ENCODE measurements at regions not wholly inside any gene's neighbourhood (a gene's known extent, or its start where the extent isn't known, plus 50 kb on each side); places are given as distances from the start of the nearest gene placed in this dataset.
A peak's percentile ranks its signal among the peaks of the same experiment; 100 is the strongest.
"Not testable (repeated sequence)": the region's sequence is repeated elsewhere in the genome, so short reads cannot be mapped to it uniquely, and the experiment has no call there.

DNA sequence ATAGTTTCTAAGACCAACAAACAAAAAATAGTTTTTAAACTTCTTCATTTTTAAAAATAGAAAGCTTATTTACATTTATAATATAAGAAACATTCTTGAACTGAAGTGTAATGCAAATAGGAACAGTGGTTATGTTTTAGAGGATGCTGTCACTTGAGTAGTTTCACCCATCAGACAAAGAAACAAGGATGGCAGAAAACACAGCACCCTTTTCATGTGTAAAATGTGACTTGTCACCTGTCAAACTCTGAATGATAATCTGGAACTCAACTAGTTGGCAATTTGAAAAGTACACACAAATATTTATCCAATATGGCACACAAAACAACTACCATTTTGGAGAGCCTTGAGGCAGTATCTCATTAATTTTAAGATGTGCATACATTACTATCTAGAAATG, 816.0 kb downstream of the TSN start:
- H4K8ac ChIP-seq (ENCODE audit: extremely low read depth, insufficient read depth, low read length); H3K14ac ChIP-seq (ENCODE audit: insufficient read length); H3K79me1 ChIP-seq (ENCODE audit: low read depth, low read length); H3K4ac ChIP-seq (replicated peaks; ENCODE audit: insufficient read length, low read depth, low read length); DNase-seq (ENCODE audit: low read depth in 1 of 2, low spot score in 2 of 2); H2BK5ac ChIP-seq (ENCODE audit: low read depth, low read length); H4K5ac ChIP-seq (ENCODE audit: insufficient read length, low read depth, low read length); H3K4me3 ChIP-seq (ENCODE audit: extremely low read depth in 1 of 4, insufficient read depth in 2 of 4, low read depth in 3 of 4, low read length in 4 of 4); H3K9me3 ChIP-seq (ENCODE audit: insufficient read depth in 2 of 2, low read depth in 1 of 2, low read length in 1 of 2); H3K9ac ChIP-seq (replicated peaks in 1 of 4; ENCODE audit: extremely low read depth in 1 of 4, low read depth in 3 of 4, low read length in 3 of 4); H3K27me3 ChIP-seq (replicated peaks in 1 of 4; ENCODE audit: control insufficient read depth in 3 of 4, extremely low read depth in 1 of 4, insufficient read depth in 3 of 4, low read length in 3 of 4); H4K91ac ChIP-seq (replicated peaks; ENCODE audit: insufficient read length, low read length); H3K18ac ChIP-seq (ENCODE audit: extremely low read depth, low read length); CTCF ChIA-PET (ENCODE audit: partially characterized antibody); H3K23ac ChIP-seq (ENCODE audit: insufficient read length); H3K4me1 ChIP-seq (replicated peaks in 1 of 4; ENCODE audit: control insufficient read depth in 3 of 4, insufficient read depth in 4 of 4, low read length in 3 of 4); H2AFZ ChIP-seq (ENCODE audit: low read length); H2BK12ac ChIP-seq (ENCODE audit: low read depth, low read length); H4K20me1 ChIP-seq (replicated peaks in 1 of 2; ENCODE audit: control insufficient read depth in 1 of 2, insufficient read depth in 2 of 2, low read length in 2 of 2); H2AK5ac ChIP-seq (ENCODE audit: low read depth, low read length); H2BK120ac ChIP-seq (replicated peaks; ENCODE audit: low read depth, low read length); H3K23me2 ChIP-seq (ENCODE audit: low read depth, low read length); H3K79me2 ChIP-seq (ENCODE audit: control insufficient read depth in 1 of 2, insufficient read depth in 2 of 2, low read length in 2 of 2); H3K27ac ChIP-seq (ENCODE audit: low read depth, low read length); POLR2A ChIA-PET (ENCODE audit: partially characterized antibody); H3K4me2 ChIP-seq (ENCODE audit: insufficient read depth in 1 of 2, low read depth in 2 of 2, low read length in 2 of 2); H2BK20ac ChIP-seq (ENCODE audit: low read length); H3K36me3 ChIP-seq (ENCODE audit: control insufficient read depth in 2 of 4, insufficient read depth in 4 of 4, low read length in 3 of 4); H3K56ac ChIP-seq (replicated peaks; ENCODE audit: insufficient read length, low read depth, low read length); H2BK15ac ChIP-seq (ENCODE audit: low read length): not testable (repeated sequence)
- FAIRE-seq: peak; percentile 19
